HepG2 (cell line): ENCODE measurements at regions not wholly inside any gene's neighbourhood (a gene's known extent, or its start where the extent isn't known, plus 50 kb on each side); places are given as distances from the start of the nearest gene placed in this dataset.

Experiments used
- ATAC-seq: fragments of 200-7000 bp; cut with Tn5 transposase; 3 replicates; pipeline ENCODE4 v1.9.1; 2020; ENCODE audit warnings: mild to moderate bottlenecking, moderate library complexity
- BruUV-seq: library from RNA; stranded (reverse); fragments of 400-500 nt; replicated peaks from 2 replicates; lab custom pipeline; 2021; lab: Mats Ljungman, UMichigan
- CTCF ChIA-PET: fragments of 300-600 bp; formaldehyde crosslinking; extraction: SDS; loops from one replicate; lab custom pipeline; 2021; ENCODE audit warnings: low total read pairs, inconsistent platforms, low intra/inter-chr PET ratio; lab: Yijun Ruan, JAX
- POLR2A ChIA-PET: fragments of 350-600 bp; sonication (Branson Sonifier 250); formaldehyde crosslinking; loops from one replicate; lab custom pipeline; 2020; ENCODE audit warnings: antibody characterized with exemption, inconsistent platforms; lab: Yijun Ruan, JAX
- DNase-seq: peaks from one replicate; pipeline ENCODE4 v3.0.0-alpha.2; 2015; ENCODE audit warnings: low spot score
- FAIRE-seq: peaks from 3 replicates; lab custom pipeline; 2011; peaks lifted over from hg19 to GRCh38; lab: Jason Lieb, UNC
- H2AFZ ChIP-seq: one replicate; pipeline ENCODE4 v1.6.1; 2011; ENCODE audit warnings: low read length, inconsistent platforms
- H3K27ac ChIP-seq: fragments of 300-600 bp; 3 replicates; pipeline ENCODE4 v1.8.0; 2011; ENCODE audit warnings: mixed run types, mild to moderate bottlenecking, mixed read lengths, low read length, inconsistent platforms; ENCODE audit not compliant: insufficient read depth; ENCODE audit errors: extremely low read length
- H3K27me3 ChIP-seq, 2 experiments: fragments of 200-600 bp in 1 of 2; 2 replicates in 1 of 2; 3 replicates in 1 of 2; pipeline versions ENCODE4 v1.6.0 to v1.8.0; 2011; ENCODE audit warnings: low read length in 2 of 2, mild to moderate bottlenecking in 2 of 2, moderate library complexity in 2 of 2, inconsistent platforms in 1 of 2; ENCODE audit not compliant: insufficient read depth in 2 of 2, control insufficient read depth in 1 of 2
- H3K36me3 ChIP-seq, 2 experiments: fragments of 200-600 bp in 1 of 2; replicated peaks in 1 of 2; 2 replicates in 1 of 2; 3 replicates in 1 of 2; pipeline versions ENCODE4 v1.5.1 to v1.8.0; 2011; ENCODE audit warnings: low read length in 2 of 2, inconsistent platforms in 1 of 2; ENCODE audit not compliant: insufficient read depth in 2 of 2, control insufficient read depth in 1 of 2
- H3K4me1 ChIP-seq: 2 replicates; pipeline ENCODE4 v1.5.1; 2012; ENCODE audit warnings: low read length, inconsistent platforms; ENCODE audit not compliant: insufficient read depth
- H3K4me2 ChIP-seq: 2 replicates; pipeline ENCODE4 v1.6.0; 2011; ENCODE audit warnings: low read depth, low read length, inconsistent platforms
- H3K4me3 ChIP-seq, 3 experiments: fragments of 200-600 bp in 1 of 3; sonication (generic), shearing (Covaris generic) in 1 of 3; replicated peaks in 1 of 3; 2 replicates each; pipeline ENCODE4 v1.5.1; 2011 to 2016; ENCODE audit warnings: low read length in 3 of 3, inconsistent platforms in 2 of 3, low read depth in 2 of 3, mild to moderate bottlenecking in 2 of 3, control low read depth in 1 of 3, mixed read lengths in 1 of 3; ENCODE audit not compliant: insufficient read depth in 1 of 3
- H3K79me2 ChIP-seq: one replicate; pipeline ENCODE4 v1.6.1; 2011; ENCODE audit warnings: low read length, inconsistent platforms; ENCODE audit not compliant: insufficient read depth
- H3K9ac ChIP-seq: 2 replicates; pipeline ENCODE4 v1.6.0; 2011; ENCODE audit warnings: mild to moderate bottlenecking, low read depth, low read length, inconsistent platforms; ENCODE audit not compliant: insufficient read depth
- H3K9me3 ChIP-seq: 2 replicates; pipeline ENCODE4 v1.5.1; 2012; ENCODE audit warnings: mild to moderate bottlenecking, low read length
- H4K20me1 ChIP-seq: 2 replicates; pipeline ENCODE4 v1.6.0; 2011; ENCODE audit warnings: inconsistent platforms, mild to moderate bottlenecking, low read length, moderate library complexity; ENCODE audit not compliant: insufficient read depth
- FOXJ3 ChIP-seq: sonication (generic); formaldehyde crosslinking; IDR thresholded peaks from 2 replicates; pipeline ENCODE4 v1.4.0; 2020; ENCODE audit warnings: missing genetic modification reagents, mild to moderate bottlenecking, borderline replicate concordance
- RARA ChIP-seq: IDR thresholded peaks from 2 replicates; pipeline ENCODE4 v1.6.1; 2016; ENCODE audit warnings: missing genetic modification reagents, missing compliant biosample characterization
- RBM22 ChIP-seq: fragments of 200-400 bp; formaldehyde crosslinking; optimal IDR thresholded peaks from 2 replicates; pipeline ENCODE3; 2017; ENCODE audit warnings: mild to moderate bottlenecking, low read length, moderate library complexity
- SMAD9 ChIP-seq: sonication (generic); formaldehyde crosslinking; IDR thresholded peaks from 2 replicates; pipeline ENCODE4 v1.5.1; 2020; ENCODE audit warnings: mild to moderate bottlenecking, missing genetic modification reagents
- U2AF1 ChIP-seq: fragments of 200-400 bp; formaldehyde crosslinking; optimal IDR thresholded peaks from 2 replicates; pipeline ENCODE3; 2017; ENCODE audit warnings: mild to moderate bottlenecking, low read depth, low read length
- YEATS4 ChIP-seq: sonication (generic); formaldehyde crosslinking; IDR thresholded peaks from 2 replicates; pipeline ENCODE4 v1.4.0; 2020; ENCODE audit warnings: missing genetic modification reagents, borderline replicate concordance
- ZBTB20 ChIP-seq: sonication (generic); formaldehyde crosslinking; IDR thresholded peaks from 2 replicates; pipeline ENCODE4 v1.8.1; 2023; ENCODE audit warnings: missing genetic modification reagents, low read depth, mild to moderate bottlenecking, borderline replicate concordance
- ZFP41 ChIP-seq: sonication (generic); formaldehyde crosslinking; IDR thresholded peaks from 2 replicates; pipeline ENCODE4 v1.4.0; 2020; ENCODE audit warnings: mild to moderate bottlenecking, missing genetic modification reagents, borderline replicate concordance
- ZNF329 ChIP-seq: sonication (generic); formaldehyde crosslinking; IDR thresholded peaks from 2 replicates; pipeline ENCODE4 v1.9.0; 2021; ENCODE audit warnings: low read depth, mild to moderate bottlenecking, missing genetic modification reagents
- ZNF644 ChIP-seq: IDR thresholded peaks from 2 replicates; pipeline ENCODE4 v1.6.1; 2016; ENCODE audit warnings: low read depth
- ZNF652 ChIP-seq: IDR thresholded peaks from 2 replicates; pipeline ENCODE4 v1.6.1; 2016; ENCODE audit warnings: low read depth, borderline replicate concordance
- ZNF660 ChIP-seq: sonication (generic); formaldehyde crosslinking; IDR thresholded peaks from 2 replicates; pipeline ENCODE4 v1.5.1; 2020; ENCODE audit warnings: mild to moderate bottlenecking, low read depth, missing genetic modification reagents, borderline replicate concordance
- ZNF841 ChIP-seq: sonication (generic); formaldehyde crosslinking; IDR thresholded peaks from 2 replicates; pipeline ENCODE4 v1.8.1; 2023; ENCODE audit warnings: missing genetic modification reagents, borderline replicate concordance
- ZSCAN22 ChIP-seq: sonication (generic); formaldehyde crosslinking; IDR thresholded peaks from 2 replicates; pipeline ENCODE4 v1.4.0; 2020; ENCODE audit warnings: mild to moderate bottlenecking, missing genetic modification reagents
- WGBS: methylation state at CpG from one replicate; pipeline ENCODE4 v1.1.6; 2017; ENCODE audit warnings: low lambda C conversion rate; 5-methylcytosine and 5-hydroxymethylcytosine counted together
- in situ Hi-C: cut with HindIII; loops from 2 replicates; pipeline ENCODE4 v1.10.0; 2017; ENCODE audit warnings: low pct_unique_long_range_greater_than_20kb; ENCODE audit not compliant: extremely low pct_ligation_motif_present
- intact Hi-C: fragments of 100-400 bp; cut with micrococcal nuclease; formaldehyde crosslinking; loops from one replicate; pipeline ENCODE4 v1.10.0; 2022; ENCODE audit not compliant: unreplicated experiment
- TF ChIP-seq, protein P1 (sequence below): sonication (generic); formaldehyde crosslinking; IDR thresholded peaks from 2 replicates; pipeline ENCODE4 v1.5.1; 2020; ENCODE audit warnings: mild to moderate bottlenecking, moderate library complexity, missing genetic modification reagents
- TF ChIP-seq, protein P2 (sequence below): sonication (generic); formaldehyde crosslinking; IDR thresholded peaks from 2 replicates; pipeline ENCODE4 v1.5.0; 2020; ENCODE audit warnings: missing genetic modification reagents

DNA sequence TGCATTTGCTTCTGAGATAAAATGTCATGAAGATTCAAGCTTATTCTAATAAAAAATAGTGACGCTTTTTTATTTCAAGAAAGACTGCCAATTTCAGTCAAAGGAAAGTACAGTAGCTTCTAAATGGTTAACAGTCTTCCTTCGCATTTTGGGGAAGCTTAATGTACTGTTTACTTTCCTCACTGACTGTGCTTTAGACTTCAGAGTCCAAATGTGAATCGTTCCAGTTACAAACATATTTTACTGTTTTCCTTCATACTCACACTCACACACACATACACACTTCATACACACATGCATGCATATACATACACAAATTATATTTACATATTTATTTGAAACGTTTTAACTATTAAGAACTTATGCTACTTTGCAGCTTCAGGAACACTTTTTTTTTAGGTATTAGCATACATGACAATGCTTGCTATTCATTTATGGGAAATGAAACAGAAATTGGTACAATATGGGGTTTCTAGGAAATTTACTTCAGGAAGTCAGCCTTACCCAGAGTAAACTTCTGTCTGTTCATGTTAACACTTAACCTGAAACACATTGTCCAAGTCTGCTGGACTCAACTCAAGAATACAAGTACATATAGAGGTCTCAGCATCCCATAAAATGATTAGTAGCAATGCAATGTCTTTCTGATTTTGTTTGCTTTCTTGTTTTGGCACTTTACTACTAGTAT is 145.4 kb downstream of the RPS12 start:
- ATAC-seq (no peak), DNase-seq (no peak), FAIRE-seq (no peak)
- intact Hi-C loops (loop anchor here (5.0 kb wide), 2 partner anchors 138 to 228 kb away; no protein-coding TSS in a partner anchor), in situ Hi-C loops (loop anchor here (5.0 to 10.0 kb wide), 2 partner anchors 83 to 555 kb away; no protein-coding TSS in a partner anchor)
- whole genome bisulfite sequencing = under 1% methylated on average over 4 of the region's 4 CpGs
- H3K9me3 ChIP-seq = no peaks in the 10 kb centered on the region
- TF ChIP-seq ZNF652 (CRISPR knock-in tag) (peak; percentile 74; the same call in 1 of the 2 replicates), ZFP41 (CRISPR knock-in tag) (no peak), RBM22 (no peak)
- no peak overlapping the region for H3K4me3 ChIP-seq
- H2AFZ ChIP-seq = no peak overlapping the region
- BruUV-seq = no TSS peak
- no peaks in the 10 kb centered on the region for H3K27me3 ChIP-seq
- H3K27ac ChIP-seq = no peak overlapping the region
- no peaks in the 10 kb centered on the region for H4K20me1 ChIP-seq
- POLR2A ChIA-PET = no interaction called here
- H3K4me1 ChIP-seq = peaks cover 37% of the 10 kb centered on the region
- H3K79me2 ChIP-seq = no peaks in the 10 kb centered on the region
- CTCF ChIA-PET = no interaction called here
- no peak overlapping the region for H3K4me2 ChIP-seq
- H3K9ac ChIP-seq = no peak overlapping the region
- no peaks in the 10 kb centered on the region for H3K36me3 ChIP-seq

DNA sequence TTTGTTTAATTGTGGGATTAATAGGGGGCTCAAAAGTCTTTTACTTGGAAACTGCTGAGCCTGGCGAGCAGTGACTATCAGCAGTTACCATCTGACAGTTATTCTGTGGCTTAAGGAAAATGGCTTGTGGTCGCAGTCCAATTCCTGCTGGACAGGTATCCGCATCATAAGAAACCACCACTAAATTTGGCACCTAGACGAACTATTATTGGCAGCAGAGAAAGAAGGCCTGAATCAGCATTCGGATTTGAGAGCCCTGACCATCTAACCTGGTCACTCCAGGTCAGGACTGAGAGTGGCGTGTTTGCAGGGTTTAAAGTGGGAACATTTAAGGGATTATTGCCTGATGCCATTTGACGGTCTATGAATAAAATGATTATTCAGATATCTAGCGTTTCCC is 146.4 kb downstream of the RPS12 start:
- H3K27ac ChIP-seq = no peak overlapping the region
- in situ Hi-C loops (loop anchor here (5.0 to 10.0 kb wide), 2 partner anchors 82 to 554 kb away; no protein-coding TSS in a partner anchor), intact Hi-C loops (loop anchor here (5.0 kb wide), 2 partner anchors 137 to 227 kb away; no protein-coding TSS in a partner anchor)
- ATAC-seq (no peak), DNase-seq (no peak), FAIRE-seq (no peak)
- WGBS = 50% methylated on average over 8 of the region's 8 CpGs
- H2AFZ ChIP-seq = no peak overlapping the region
- no peaks in the 10 kb centered on the region for H3K27me3 ChIP-seq
- no peaks in the 10 kb centered on the region for H3K36me3 ChIP-seq
- H3K9ac ChIP-seq = no peak overlapping the region
- H3K9me3 ChIP-seq = no peaks in the 10 kb centered on the region
- no peak for TF ChIP-seq YEATS4 (CRISPR knock-in tag)
- no peak for TF ChIP-seq RARA
- TF ChIP-seq, protein P1, sequence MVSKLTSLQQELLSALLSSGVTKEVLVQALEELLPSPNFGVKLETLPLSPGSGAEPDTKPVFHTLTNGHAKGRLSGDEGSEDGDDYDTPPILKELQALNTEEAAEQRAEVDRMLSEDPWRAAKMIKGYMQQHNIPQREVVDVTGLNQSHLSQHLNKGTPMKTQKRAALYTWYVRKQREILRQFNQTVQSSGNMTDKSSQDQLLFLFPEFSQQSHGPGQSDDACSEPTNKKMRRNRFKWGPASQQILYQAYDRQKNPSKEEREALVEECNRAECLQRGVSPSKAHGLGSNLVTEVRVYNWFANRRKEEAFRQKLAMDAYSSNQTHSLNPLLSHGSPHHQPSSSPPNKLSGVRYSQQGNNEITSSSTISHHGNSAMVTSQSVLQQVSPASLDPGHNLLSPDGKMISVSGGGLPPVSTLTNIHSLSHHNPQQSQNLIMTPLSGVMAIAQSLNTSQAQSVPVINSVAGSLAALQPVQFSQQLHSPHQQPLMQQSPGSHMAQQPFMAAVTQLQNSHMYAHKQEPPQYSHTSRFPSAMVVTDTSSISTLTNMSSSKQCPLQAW (CRISPR knock-in tag) = no peak
- TF ChIP-seq ZNF841 (CRISPR knock-in tag) = no peak
- TF ChIP-seq ZNF660 = no peak
- no peak for TF ChIP-seq ZNF644 (CRISPR knock-in tag)
- no peak for TF ChIP-seq SMAD9 (CRISPR knock-in tag)
- TF ChIP-seq, protein P2, sequence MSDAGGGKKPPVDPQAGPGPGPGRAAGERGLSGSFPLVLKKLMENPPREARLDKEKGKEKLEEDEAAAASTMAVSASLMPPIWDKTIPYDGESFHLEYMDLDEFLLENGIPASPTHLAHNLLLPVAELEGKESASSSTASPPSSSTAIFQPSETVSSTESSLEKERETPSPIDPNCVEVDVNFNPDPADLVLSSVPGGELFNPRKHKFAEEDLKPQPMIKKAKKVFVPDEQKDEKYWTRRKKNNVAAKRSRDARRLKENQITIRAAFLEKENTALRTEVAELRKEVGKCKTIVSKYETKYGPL (CRISPR knock-in tag) = no peak
- TF ChIP-seq FOXJ3 (CRISPR knock-in tag) = no peak
- no peak for TF ChIP-seq ZBTB20
- no peak for TF ChIP-seq ZNF329 (CRISPR knock-in tag)
- no peak for TF ChIP-seq U2AF1
- no peak for TF ChIP-seq ZSCAN22
- no peaks in the 10 kb centered on the region for H3K79me2 ChIP-seq
- BruUV-seq = no TSS peak
- ChIA-PET CTCF (interaction anchor here (4.0 kb wide), 1 partner anchor 79 kb away, joined by 84 read pairs; no protein-coding TSS in a partner anchor), POLR2A (no interaction called here)
- H3K4me2 ChIP-seq = no peak overlapping the region
- peaks cover 39% of the 10 kb centered on the region for H3K4me1 ChIP-seq
- no peaks in the 10 kb centered on the region for H4K20me1 ChIP-seq
- no peak overlapping the region for H3K4me3 ChIP-seq
